HG02885 (cell line): ENCODE measurements at regions not wholly inside any gene's neighbourhood (a gene's known extent, or its start where the extent isn't known, plus 50 kb on each side); places are given as distances from the start of the nearest gene placed in this dataset.
"Not testable (repeated sequence)": the region's sequence is repeated elsewhere in the genome, so short reads cannot be mapped to it uniquely, and the experiment has no call there.

ENCODE experiments used
- ATAC-seq: cut with Tn5 transposase; IDR thresholded peaks from one replicate; pipeline ENCODE4 v1.9.1; 2021; ENCODE audit warnings: mild to moderate bottlenecking; ENCODE audit not compliant: unreplicated experiment, poor library complexity

GRCh38 chr1:88528792-88529191 is 155.3 kb upstream of the PKN2 start:
- no peak for ATAC-seq

- no peak for ATAC-seq
These were observed 154.5 kb upstream of the PKN2 start for GRCh38 chr1:88529581-88529980.

GRCh38 chr1:88530246-88530645 is 153.8 kb upstream of the PKN2 start:
- no peak for ATAC-seq

GRCh38 chr1:88537787-88538186 is 146.3 kb upstream of the PKN2 start:
- ATAC-seq = no peak

GRCh38 chr1:88538222-88538899 is 145.7 kb upstream of the PKN2 start:
- no peak for ATAC-seq

GRCh38 chr1:88540255-88540654 is 143.8 kb upstream of the PKN2 start:
- ATAC-seq = no peak

- no peak for ATAC-seq
These were observed 142.5 kb upstream of the PKN2 start for GRCh38 chr1:88541596-88541995.

GRCh38 chr1:88544195-88544594 is 139.9 kb upstream of the PKN2 start:
- ATAC-seq = no peak

GRCh38 chr1:88549536-88549935 is 134.5 kb upstream of the PKN2 start:
- no peak for ATAC-seq

- ATAC-seq = no peak
These were observed 131.8 kb upstream of the PKN2 start for GRCh38 chr1:88552226-88552625.

GRCh38 chr1:88557014-88557413 is 127.1 kb upstream of the PKN2 start:
- no peak for ATAC-seq

- ATAC-seq = no peak
These were observed 123.5 kb upstream of the PKN2 start for GRCh38 chr1:88560621-88561020.

- ATAC-seq = no peak
These were observed 121.1 kb upstream of the PKN2 start for GRCh38 chr1:88562991-88563390.

GRCh38 chr1:88566615-88567387 is 117.3 kb upstream of the PKN2 start:
- ATAC-seq = no peak

GRCh38 chr1:88571506-88571905 is 112.6 kb upstream of the PKN2 start:
- ATAC-seq = no peak

GRCh38 chr1:88579598-88579997 is 104.5 kb upstream of the PKN2 start:
- ATAC-seq = no peak

- no peak for ATAC-seq
These were observed 102.4 kb upstream of the PKN2 start for GRCh38 chr1:88581703-88582102.

- ATAC-seq = no peak
These were observed 90.7 kb upstream of the PKN2 start for GRCh38 chr1:88593358-88593757.

- ATAC-seq = peak; percentile 67
These were observed 88.6 kb upstream of the PKN2 start for GRCh38 chr1:88595355-88596002.

GRCh38 chr1:88597973-88598372 is 86.1 kb upstream of the PKN2 start:
- not testable (repeated sequence) for ATAC-seq

GRCh38 chr1:88608139-88608943 is 75.7 kb upstream of the PKN2 start:
- peak; percentile 94 for ATAC-seq
